Smooth muscle cell of the brain vasculature (primary cell): ENCODE measurements at regions not wholly inside any gene's neighbourhood (a gene's known extent, or its start where the extent isn't known, plus 50 kb on each side); places are given as distances from the start of the nearest gene placed in this dataset.

Experiments used
- DNase-seq: peaks from one replicate; pipeline ENCODE4 v3.0.0-alpha.2; 2012; ENCODE audit warnings: low read depth, low spot score

DNA sequence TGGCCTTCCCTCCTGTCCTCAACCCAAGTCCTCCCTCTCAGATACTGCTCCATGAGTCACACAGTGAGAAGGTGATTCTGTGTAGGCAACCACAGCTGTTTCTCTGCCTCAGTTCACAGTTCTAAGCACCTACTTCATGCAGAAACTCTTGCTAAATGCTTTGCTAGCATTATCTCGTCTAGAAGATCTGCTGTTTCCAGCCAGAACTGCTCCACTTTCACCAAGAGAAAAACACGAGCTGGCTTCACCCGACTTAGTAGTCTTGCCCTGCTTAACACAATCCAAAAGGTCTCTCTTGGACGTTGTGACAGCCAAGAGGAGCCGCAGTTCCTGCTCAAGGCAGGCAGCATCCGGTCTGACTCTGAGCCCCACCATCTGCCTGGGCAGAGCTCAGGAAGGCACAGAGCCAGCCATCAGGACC lies 272.1 kb downstream of the UACA start:
- no peak for DNase-seq

DNA sequence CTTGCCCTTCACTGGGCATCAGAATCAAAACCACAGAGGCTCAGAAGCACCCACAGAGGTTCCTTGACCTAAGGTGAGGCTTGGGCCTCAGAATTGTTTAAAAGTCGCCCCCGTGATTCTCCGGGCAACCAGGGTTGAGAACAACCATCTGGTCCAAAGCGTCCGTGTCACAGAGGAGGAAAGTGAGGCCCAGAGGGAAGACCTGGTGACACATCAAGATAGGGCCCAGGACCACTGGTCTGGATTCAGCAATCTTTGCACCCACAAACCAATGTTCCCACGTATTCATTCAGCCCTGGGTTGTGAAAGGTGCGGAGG lies 272.6 kb downstream of the UACA start:
- no peak for DNase-seq

DNA sequence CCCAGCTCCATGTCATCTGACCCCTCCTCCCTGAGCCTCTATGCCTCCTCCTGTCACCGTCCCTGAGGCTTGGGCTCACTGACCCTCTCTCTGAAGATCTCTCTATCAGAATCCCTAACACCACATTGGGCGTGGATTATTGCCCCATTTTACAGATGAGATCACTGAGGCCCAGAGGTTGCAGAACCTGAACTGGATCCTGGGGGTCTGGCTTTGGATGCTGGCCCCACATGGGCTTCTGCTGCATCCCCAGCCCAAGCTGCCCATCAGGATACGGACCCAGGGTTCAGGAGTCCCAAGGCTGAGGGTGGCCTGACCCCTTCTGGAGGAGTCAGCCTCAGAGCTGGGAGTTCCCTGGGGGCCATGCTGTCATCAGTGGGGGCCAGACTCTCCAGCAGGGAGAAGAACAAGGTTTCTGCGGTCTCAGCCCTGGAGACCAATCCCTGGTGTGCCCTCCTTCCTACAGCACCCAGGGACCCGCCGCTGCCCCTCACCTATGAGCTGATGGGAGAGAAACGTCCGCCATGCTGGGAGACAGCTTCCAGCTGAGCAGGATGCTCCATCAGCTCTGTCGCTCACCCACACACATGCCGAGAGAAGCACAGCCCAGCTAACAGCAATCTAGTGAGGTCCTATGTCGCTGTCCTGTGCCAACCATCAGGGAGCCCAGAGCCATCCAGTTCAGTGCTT lies 273.1 kb downstream of the UACA start:
- no peak for DNase-seq

DNA sequence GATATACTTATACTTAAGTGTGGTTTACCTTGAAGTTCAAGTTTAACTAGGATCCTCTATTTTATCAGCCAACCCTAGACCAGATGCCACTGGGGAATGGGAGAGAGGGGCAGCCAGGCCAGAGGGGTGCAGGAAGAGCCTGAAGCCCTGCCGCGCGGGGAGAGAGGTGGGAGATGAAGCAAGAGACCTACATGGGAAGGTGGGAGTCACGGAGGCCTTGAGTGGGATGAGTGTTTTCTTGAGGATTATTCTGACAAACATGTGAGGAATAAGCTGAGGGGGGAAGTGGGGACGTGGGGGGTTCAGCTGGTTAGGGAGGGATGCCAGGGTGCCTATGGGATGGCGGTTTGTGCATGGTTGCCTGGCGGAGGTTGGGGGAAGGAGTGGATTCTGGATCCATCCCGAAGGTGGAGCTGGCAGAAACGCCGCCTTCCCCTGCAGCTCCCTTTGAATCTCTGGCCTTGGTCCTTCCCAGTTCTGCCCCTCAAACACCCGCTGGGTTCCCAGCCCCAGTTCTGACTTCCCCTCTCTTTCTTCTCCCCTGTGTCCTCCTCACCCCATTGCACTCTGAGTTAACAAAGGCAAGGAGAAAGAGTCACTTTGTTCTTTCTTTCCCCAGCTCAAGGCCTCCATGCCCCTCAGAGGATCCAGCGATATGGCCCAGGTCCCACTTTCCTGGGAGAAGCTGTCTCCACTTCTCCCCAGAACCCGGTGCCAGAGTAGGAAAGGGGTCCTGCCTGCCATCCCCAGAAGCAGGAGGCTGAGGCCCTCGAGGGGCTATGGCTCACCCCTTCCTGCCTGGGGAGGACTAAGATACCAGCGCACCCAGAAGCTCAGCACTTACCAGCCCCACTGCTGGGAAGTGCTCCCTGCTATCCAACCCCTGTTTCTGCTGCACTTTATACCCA lies 274.2 kb downstream of the UACA start:
- DNase-seq, result no peak

DNA sequence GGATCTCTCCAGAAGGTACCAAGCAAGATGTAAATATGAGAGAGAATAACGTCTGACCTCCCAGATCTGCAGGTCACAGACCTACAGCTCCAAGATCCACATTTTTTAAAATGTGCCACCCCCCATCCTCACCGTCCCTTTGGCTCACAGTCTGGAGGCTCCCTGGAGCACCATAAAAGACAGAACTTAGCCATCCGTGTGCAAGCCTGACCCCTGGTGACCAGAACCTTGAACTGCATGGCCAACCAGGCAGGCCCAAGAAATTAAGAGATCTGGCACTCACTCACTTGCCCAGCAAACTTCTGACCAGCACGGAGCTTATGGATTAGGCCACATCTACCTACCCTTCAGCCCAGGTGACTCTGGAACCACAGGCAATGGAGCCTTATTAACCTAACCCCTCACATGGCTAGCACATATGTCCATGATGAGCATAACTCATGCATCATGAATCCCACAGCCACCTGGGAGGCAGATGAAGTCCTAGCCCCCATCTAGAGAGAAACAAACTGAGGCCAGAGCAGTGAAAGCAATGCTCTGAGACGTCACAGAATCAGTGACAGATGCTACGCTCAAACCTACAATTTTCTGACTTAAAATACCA lies 275.3 kb downstream of the UACA start:
- no peak for DNase-seq

DNA sequence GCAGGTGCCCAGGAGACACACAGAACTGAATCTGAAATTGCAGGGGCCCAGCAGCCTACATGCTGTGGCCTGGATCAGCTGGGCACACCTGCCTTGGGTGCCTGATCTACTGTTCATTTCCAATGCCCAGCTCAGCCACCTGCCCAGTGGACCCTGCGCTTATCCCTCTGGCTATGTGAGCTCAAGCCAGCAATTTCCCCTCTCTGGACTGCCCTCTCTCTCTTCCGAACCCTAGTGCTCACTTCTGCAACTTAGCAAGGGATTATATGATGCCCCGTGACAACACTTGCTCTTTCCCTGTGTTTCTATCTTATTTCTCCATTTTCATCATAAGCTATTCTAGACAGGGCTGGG lies 276.0 kb downstream of the UACA start:
- DNase-seq, result no peak

DNA sequence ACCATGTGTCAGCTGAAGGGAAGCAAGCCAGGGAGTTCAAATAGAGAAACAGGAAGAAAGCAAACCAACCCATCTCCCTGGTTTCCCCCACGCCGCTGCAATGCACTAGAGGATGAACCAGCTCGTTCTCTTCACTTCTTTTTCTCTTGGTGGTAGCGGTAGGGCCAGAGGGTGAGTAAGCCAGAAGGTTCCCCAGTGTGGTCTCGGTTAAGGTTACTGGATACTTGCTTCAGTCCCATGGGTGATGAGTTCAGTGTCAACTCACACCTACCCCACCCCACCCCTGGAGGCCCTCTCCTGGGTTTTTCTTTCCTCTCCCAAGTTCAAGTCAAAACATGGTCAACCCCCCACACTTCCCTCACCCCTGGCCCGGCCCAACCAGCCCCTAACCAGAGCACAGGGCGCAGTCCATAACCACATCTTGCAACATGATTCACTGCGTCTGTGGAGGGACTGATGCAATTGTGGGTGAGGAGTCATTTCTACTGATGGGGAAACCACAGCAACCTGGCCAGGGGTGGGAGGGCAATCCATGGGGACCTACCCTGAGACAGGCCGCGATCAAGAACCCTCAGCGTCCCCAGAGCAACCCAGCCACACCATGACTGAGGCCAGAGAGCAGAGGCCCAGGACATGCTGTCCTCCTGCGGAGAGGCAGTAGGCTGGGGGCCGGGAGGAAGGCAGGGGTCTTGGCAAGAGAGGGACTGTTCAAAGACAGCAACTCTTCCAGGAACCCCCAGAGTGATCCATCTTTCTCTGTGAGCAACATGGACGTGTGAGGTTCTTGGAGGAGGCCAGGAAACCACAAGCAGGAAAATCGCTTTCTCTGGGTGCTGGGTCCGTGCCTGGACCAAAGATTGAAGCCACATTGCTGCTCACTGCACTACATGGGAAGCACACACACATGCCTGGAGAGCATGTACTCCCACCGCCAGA lies 276.6 kb downstream of the UACA start:
- DNase-seq, result no peak

DNA sequence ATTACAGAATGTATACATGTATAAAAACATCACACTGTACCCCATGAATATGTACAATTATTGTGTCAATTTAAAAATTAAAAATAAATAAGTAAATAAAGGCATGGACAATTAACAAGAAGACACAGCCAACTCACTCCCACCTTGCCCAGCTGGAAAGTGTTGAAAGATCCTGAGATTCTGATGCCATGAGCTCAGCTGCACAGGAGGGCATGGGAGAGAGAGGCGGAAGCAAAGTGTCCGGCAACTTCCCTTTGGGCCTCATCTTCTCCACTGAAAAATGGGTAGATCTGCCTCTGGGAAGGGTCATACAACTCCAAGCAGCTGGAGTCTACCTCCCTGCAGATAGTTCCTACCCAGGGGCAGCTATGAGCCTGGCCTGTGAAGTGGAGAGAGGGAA lies 277.3 kb downstream of the UACA start:
- DNase-seq, result no peak

DNA sequence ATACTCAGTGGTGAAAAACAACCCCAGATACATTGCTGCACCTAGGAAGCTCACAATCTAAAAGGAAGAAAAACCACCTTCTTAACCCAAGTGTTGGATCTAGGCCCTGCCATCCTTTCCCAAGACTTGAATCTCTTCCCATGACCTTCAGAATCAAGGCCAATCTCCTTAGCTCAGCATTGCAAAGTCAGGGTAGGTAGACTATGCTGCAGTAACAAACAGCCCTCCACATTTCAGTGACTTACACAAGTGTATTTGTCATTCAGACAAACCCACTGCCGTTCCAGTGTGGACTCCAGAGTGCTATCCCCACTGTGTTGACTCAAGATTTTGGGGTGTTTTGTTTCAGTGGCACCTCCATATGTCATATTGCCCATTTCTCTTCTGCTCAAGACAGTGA lies 278.4 kb downstream of the UACA start:
- no peak for DNase-seq

DNA sequence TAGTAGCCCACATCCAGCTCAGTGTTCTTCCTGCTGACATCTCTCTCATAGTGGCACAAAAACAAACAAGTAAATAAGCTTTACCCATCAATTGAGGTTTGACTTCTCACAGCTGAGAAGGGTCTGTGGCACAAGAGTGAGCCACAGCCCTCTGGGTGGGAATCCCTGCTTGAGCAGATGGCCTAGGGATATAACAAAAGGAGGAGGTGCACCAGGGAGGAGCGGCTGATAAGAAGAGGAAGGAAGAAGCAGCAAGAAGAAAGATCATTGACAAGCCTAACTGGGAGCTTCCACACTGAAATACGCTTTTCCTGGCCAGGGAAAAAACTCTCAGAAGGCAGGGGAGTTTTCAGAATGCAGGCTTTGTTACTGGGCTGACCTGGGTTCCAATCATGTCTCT lies 279.8 kb downstream of the UACA start:
- no peak for DNase-seq

DNA sequence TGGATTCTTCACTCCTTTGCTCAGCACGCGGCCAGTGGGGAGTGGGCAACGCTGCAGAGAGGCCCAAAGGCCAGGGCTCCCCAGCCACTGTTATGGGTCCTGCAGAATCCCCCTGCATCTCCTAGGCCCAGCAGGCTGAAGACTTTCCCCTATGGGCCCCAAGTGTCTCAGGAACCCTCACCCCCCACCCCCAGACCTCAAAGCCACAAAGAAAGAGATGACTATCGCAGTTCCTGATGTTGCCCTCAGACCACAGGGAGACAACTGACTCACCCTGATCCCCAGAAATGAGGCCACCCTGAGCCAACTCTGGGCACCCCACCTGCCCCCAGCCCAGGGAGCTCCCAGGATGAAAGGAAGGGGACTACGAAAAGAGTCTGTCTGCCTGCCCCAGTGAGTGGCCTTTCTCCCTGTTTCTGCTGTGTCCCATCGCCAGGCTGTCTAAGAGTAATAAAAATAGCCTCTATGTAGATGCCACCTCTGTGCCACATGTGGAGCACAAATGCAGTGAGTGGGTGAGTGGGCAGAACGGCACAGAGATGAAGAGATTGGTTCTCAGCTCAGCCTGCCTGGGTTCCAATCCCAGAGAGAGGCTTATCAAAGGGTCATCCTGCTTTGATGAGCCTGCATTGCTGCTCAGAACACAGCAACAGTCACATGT lies 283.0 kb downstream of the UACA start:
- DNase-seq, result no peak

DNA sequence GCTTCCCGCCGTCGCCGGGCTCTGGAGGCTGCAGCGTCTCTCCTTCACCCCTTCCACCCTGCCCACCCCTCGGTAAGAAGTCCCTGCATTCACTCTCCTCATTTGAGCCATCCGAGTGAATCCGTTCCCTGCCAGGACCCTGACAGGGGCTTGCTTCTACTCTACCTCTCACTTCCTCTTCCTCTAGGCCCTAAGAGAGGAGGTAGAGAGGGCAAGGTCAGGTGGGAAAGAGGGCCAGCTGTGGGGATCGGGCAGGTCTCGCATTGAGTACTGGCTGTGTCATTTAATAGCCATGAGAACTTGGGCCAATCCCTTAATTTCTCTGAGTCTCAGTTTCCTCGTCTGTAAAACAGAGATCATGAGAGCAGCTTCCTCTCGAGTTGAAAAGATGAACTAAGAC lies 283.6 kb downstream of the UACA start:
- DNase-seq, result no peak

DNA sequence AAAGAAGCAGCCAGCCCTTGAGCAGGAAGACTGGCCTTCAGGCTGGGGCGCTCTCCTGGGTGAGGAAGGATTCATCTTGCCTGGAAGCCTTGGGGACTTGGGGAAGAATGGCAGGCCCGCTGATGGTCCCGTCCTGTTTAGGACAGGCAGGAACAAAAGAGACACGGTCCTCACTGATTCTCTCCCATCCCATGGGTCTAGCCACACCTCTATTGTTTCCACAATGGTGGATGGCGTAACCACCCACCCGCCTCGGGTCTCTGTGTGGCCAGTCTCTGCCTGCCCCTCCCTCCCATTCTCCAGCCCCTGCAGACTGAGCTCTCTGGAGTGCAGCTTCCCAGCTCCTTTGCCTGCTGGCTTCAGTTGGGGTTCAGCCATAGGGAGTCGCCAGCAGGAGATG lies 284.3 kb downstream of the UACA start:
- DNase-seq, result no peak

DNA sequence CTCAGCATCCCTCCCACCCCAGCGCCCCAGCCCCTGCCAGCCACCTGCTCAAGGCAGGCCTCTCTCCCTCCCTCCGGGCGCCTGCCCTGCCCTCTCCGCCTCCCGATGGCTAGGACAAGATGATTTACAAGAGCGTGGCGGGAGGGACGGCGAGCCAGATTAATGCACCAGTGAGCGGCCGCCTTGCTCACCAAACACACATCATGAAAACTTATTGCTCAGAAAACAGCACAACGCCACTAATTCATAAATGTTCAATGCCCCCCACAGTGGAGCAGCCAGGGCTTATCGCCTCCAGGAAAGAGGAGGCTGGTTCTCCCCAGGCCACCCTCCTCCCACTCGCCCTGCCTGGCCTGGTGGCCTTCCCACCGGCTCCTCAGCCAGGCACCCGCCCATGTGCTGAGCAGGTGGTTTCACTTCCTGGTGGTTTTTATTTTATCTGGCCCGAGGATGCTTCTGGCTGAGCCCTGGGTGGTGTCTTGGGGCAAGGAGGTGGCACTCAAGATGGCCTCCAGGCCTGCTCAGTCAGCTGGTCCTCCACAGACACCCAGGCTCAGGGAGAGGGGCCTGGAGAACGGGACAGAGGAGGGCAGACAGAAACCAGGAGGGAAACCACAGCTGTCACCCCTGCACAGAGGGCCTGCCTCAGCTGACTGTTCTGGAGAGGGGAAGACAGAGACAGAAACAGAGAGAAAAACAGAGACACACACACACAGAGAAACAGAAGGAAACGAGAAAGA lies 284.9 kb downstream of the UACA start:
- no peak for DNase-seq

DNA sequence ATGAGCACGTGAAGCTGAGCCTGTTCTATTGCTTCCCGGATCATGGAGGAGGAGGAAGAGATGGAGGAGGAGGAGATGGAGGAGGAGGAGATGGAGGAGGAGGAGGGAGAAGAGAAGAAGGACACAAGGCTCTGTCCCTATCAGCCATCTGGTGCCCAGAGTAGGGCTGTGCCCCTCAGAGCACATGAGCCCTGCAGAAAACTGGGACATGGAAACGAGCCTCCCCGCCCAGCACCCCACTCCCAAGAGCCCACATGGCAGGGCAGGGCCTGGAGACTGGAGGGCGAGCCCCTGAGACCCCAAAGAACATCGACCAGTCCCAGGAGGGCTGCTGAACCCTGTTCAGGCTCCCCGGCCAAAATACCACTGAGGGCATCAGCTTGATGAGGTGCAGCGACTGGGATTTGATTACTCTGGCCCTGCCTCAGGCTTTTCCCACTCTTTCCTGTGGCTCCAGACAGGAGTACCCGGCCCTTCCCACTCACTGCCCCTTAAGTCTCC lies 285.6 kb downstream of the UACA start:
- no peak for DNase-seq

DNA sequence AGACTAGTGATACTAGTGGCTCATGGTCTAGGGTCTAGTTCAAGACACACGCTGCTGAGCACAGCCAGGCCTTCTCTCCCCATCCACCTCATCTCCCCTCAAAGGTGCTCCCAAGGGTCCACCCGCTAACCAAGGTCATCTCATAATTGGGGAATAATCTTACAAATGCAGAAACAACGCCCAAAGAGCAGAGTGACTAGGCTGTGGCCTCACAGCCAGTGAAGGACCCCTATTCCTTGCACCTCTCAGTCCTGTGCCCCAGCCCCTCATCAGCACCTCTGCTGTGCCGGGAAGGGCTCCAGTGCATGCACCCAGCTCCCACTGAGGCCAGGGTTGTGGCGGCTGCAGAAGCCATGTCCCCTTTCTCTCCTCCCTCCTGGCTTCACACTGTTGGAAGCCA lies 286.9 kb downstream of the UACA start:
- no peak for DNase-seq

DNA sequence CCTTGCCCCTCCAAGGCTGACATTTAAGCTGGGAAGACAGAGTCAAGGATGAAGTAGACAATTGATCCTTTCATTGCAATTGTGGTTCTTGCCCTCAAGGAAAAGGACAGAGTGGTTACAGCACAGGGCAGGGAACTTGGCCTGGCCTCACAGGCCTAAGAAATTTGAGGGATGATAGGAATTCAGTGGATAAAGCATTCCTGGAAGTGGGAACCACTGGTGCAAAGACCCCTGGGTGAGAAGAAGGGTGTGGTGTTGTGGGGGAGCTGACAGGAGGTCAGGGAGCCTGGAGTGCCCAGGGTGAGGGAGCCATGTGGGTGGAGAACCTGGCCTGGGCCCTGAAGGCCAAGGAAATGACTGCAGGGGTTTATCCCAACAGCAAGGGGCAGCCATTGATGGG lies 287.4 kb downstream of the UACA start:
- no peak for DNase-seq

DNA sequence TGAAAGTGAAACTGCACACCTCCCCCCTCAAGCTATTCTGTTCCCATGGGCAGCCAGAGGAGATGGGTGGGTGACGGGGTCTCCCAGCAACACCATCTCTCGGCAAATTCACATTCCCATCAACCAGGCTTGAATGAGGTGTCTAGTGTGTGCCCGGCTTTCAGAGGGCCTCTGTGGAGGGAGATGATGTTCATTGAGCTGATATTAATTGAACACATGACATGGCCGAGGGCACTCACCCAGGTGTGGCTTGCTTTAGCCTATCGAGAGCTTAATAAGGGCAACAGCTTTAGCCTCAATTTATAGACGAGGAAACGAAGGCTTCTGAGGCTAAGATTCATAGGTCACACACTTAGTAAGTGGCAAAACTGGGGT lies 288.0 kb downstream of the UACA start:
- no peak for DNase-seq

DNA sequence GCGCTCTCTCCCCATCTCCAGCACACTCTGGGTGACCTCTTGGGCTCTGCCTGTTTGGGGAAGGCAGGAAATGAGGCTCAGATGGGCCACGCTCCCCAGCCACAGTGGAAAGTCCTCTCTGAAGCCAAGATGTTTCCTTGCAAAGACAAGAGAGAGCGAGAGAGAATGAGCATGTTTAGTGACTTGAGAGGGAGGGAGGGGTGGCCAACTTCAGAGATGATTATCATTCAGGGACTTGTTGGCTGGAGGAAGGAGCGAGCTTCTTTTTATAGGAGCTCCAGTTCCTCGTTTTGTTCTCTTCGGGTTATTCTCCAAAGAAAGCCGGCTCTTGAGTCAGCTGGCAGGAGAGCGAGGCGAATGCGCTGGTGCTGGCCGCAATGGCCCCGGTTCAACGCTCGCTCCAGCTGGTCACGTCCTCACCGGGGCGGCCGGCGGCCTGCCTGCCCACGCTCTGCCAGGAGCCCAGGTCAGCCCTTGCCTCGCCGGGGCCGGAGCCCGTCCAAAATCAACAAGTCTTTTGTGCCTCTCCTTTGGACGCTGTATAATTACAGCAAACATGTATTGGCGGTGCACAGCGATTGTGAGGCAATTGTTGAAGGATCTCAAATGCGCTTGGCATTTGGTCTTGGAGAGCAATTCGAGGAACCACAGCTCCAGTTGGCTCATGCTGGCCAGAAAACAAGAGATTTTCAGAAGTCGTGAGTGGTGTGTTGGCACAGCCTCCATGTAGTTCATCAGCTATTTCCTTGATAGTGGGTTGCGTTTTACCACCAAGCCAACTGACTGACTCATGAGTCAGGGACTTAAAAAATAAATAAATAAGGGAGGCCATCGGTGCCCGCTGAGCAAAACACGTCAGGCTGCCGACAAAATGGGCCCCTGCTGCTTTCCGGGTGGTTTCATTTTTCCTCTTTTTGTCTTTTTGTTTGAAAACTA lies 288.6 kb downstream of the UACA start:
- peak; percentile 96 for DNase-seq
